Stomach (tissue), 8 donors: ENCODE measurements at regions not wholly inside any gene's neighbourhood (a gene's known extent, or its start where the extent isn't known, plus 50 kb on each side); places are given as distances from the start of the nearest gene placed in this dataset.
A peak's percentile ranks its signal among the peaks of the same experiment; 100 is the strongest.

Experiments used
- DNase-seq, 2 donors: peaks; one replicate each; pipeline versions ENCODE4 v3.0.0 to v3.0.0-alpha.2; 2013 to 2019
- H3K27ac ChIP-seq, 5 donors: fragments of 200-600 bp in 4 of 5; sonication (generic) in 4 of 5; one replicate each; pipeline ENCODE4 v1.5.1; 2013 to 2019; ENCODE audit warnings: mild to moderate bottlenecking in 1 of 5, moderate library complexity in 1 of 5
- H3K27me3 ChIP-seq, 3 donors: fragments of 200-600 bp; sonication (generic); one replicate each; pipeline ENCODE4 v1.5.1; 2017 to 2019; ENCODE audit warnings: mixed run types in 1 of 3
- H3K36me3 ChIP-seq, 4 donors: fragments of 200-600 bp; sonication (generic); 1 replicate in 3 of 4; 2 replicates in 1 of 4; pipeline ENCODE4 v1.5.1; 2016 to 2019
- H3K4me1 ChIP-seq, 4 donors: fragments of 200-600 bp; sonication (generic); one replicate each; pipeline ENCODE4 v1.5.1; 2016 to 2019
- H3K4me3 ChIP-seq, 4 donors: fragments of 200-600 bp; sonication (generic) in 3 of 4; one replicate each; pipeline ENCODE4 v1.5.1; 2016 to 2019; ENCODE audit warnings: mild to moderate bottlenecking in 1 of 4
- H3K9me3 ChIP-seq, 4 donors: fragments of 200-600 bp; sonication (generic); one replicate each; pipeline ENCODE4 v1.5.1; 2016 to 2019
- CTCF ChIP-seq, 7 experiments: fragments of 450-650 bp in 4 of 7; fragments of 200-600 bp in 3 of 7; sonication (generic) in 3 of 7; IDR thresholded peaks; one replicate each; pipeline ENCODE4 v1.5.1; 2016 to 2019; ENCODE audit warnings: antibody characterized with exemption in 7 of 7, control low read depth in 2 of 7, mild to moderate bottlenecking in 1 of 7
- EP300 ChIP-seq: sonication (generic); formaldehyde crosslinking; IDR thresholded peaks from one replicate; pipeline ENCODE4 v1.6.1; 2017; ENCODE audit warnings: antibody characterized with exemption
- POLR2A ChIP-seq, 4 donors: fragments of 450-650 bp; IDR thresholded peaks; one replicate each; pipeline ENCODE4 v1.6.1; 2016; ENCODE audit warnings: antibody characterized with exemption in 4 of 4, control low read depth in 2 of 4, mild to moderate bottlenecking in 1 of 4, moderate library complexity in 1 of 4
- POLR2AphosphoS5 ChIP-seq, 3 donors: sonication (generic); formaldehyde crosslinking; IDR thresholded peaks; one replicate each; pipeline ENCODE4 v1.6.1; 2016; ENCODE audit warnings: antibody characterized with exemption in 3 of 3
- WGBS, 5 donors: extraction: QIAGEN DNeasy Blood & Tissue Kit in 3 of 5; methylation state at CpG; one replicate each; pipeline versions ENCODE4 v1.1.5 to v1.1.7; 2013 to 2018; 5-methylcytosine and 5-hydroxymethylcytosine counted together
- intact Hi-C: fragments of 100-400 bp; cut with DNase I; formaldehyde crosslinking; loops from one replicate; pipeline ENCODE4 v1.15.1; 2023; ENCODE audit warnings: low total_unique reads
- donor health status: healthy with polysubstance abuse.
- donor health status: Bipolar disorder and iron deficiency.
- donor health status: healthy.

- Histone ChIP-seq H3K36me3 (no peaks in the 10 kb centered on the region), H3K4me1 (no peaks in the 10 kb centered on the region), H3K9me3 (no peaks in the 10 kb centered on the region), H3K27me3 (no peaks in the 10 kb centered on the region), H3K27ac (no peak overlapping the region), H3K4me3 (no peak overlapping the region)
- TF ChIP-seq CTCF (IDR thresholded peaks at IDR 0.05) (no peak), POLR2A (IDR thresholded peaks at IDR 0.05) (no peak), EP300 (no peak), POLR2AphosphoS5 (IDR thresholded peaks at IDR 0.05) (no peak)
- intact Hi-C loops = no loop called here
- no peak for DNase-seq
- 78 to 90% (median 84%) methylated on average over 10 of the region's 10 CpGs for WGBS, 5 donors
Measured at GRCh38 chr11:19589567-19590260, 122.9 kb upstream of the NAV2 start.

- no peaks in the 10 kb centered on the region for H3K9me3 ChIP-seq
- WGBS, 5 donors = 89 to 96% (median 93%) methylated on average over 1 of the region's 1 CpG
- H3K27me3 ChIP-seq = no peaks in the 10 kb centered on the region
- H3K36me3 ChIP-seq = no peaks in the 10 kb centered on the region
- H3K4me1 ChIP-seq = no peaks in the 10 kb centered on the region
- TF ChIP-seq POLR2A (IDR thresholded peaks at IDR 0.05) (no peak), EP300 (no peak), CTCF (IDR thresholded peaks at IDR 0.05) (no peak), POLR2AphosphoS5 (IDR thresholded peaks at IDR 0.05) (no peak)
- no peak overlapping the region for H3K4me3 ChIP-seq
- intact Hi-C loops = no loop called here
- no peak overlapping the region for H3K27ac ChIP-seq
- no peak for DNase-seq
Measured at GRCh38 chr11:19587979-19588378, 124.7 kb upstream of the NAV2 start.

GRCh38 chr11:19580646-19581045 is 132.0 kb upstream of the NAV2 start:
- no peak for DNase-seq
- intact Hi-C loops = no loop called here

GRCh38 chr11:19579957-19580356 is 132.7 kb upstream of the NAV2 start:
- Histone ChIP-seq H3K4me1 (peaks cover 24 to 37% (median 31%) of the 10 kb centered on the region in 4 donors), H3K9me3 (no peaks in the 10 kb centered on the region), H3K4me3 (no peak overlapping the region), H3K27me3 (no peaks in the 10 kb centered on the region), H3K27ac (peak overlapping the region in 3 of 5 donors; percentile 64 to 87 (median 81)), H3K36me3 (no peaks in the 10 kb centered on the region)
- intact Hi-C loops = no loop called here
- no peak for TF ChIP-seq POLR2A (IDR thresholded peaks at IDR 0.05)
- no peak for TF ChIP-seq POLR2AphosphoS5 (IDR thresholded peaks at IDR 0.05)
- no peak for TF ChIP-seq CTCF (IDR thresholded peaks at IDR 0.05)
- no peak for TF ChIP-seq EP300
- no peak for DNase-seq
- WGBS, 5 donors = 28 to 66% (median 45%) methylated on average over 5 of the region's 5 CpGs

More at GRCh38 chr11:19580646-19581045, 132.0 kb upstream of the NAV2 start:
- TF ChIP-seq EP300 (no peak), POLR2AphosphoS5 (IDR thresholded peaks at IDR 0.05) (no peak)
- Histone ChIP-seq H3K4me3 (no peak overlapping the region), H3K27ac (no peak overlapping the region), H3K27me3 (no peaks in the 10 kb centered on the region), H3K4me1 (peaks cover 24 to 34% (median 28%) of the 10 kb centered on the region in 4 donors), H3K36me3 (no peaks in the 10 kb centered on the region), H3K9me3 (no peaks in the 10 kb centered on the region)
- 95 to 100% (median 98%) methylated on average over 1 of the region's 1 CpG for WGBS, 5 donors

- Histone ChIP-seq H3K36me3 (no peaks in the 10 kb centered on the region), H3K27me3 (no peaks in the 10 kb centered on the region), H3K4me1 (peaks cover 24 to 40% (median 31%) of the 10 kb centered on the region in 4 donors), H3K9me3 (no peaks in the 10 kb centered on the region), H3K27ac (peak overlapping the region in 4 of 5 donors; percentile 64 to 87 (median 82)), H3K4me3 (no peak overlapping the region)
- intact Hi-C loops = no loop called here
- DNase-seq = no peak
- TF ChIP-seq POLR2AphosphoS5 (IDR thresholded peaks at IDR 0.05) (no peak), EP300 (no peak), CTCF (IDR thresholded peaks at IDR 0.05) (no peak), POLR2A (IDR thresholded peaks at IDR 0.05) (no peak)
- WGBS, 5 donors = 81 to 90% (median 83%) methylated on average over 2 of the region's 2 CpGs
Measured at GRCh38 chr11:19578871-19579270, 133.8 kb upstream of the NAV2 start.
